Amygdala (tissue), 56 donors: ENCODE measurements at regions not wholly inside any gene's neighbourhood (a gene's known extent, or its start where the extent isn't known, plus 50 kb on each side); places are given as distances from the start of the nearest gene placed in this dataset.
"Not testable (repeated sequence)": the region's sequence is repeated elsewhere in the genome, so short reads cannot be mapped to it uniquely, and the experiment has no call there.

ENCODE experiments used
- DNase-seq, 56 donors: peaks; one replicate each; lab custom pipeline; 2025; lab: John Stamatoyannopoulos, UW

- DNase-seq: no peak
Measured at GRCh38 chr12:25787701-25788100, 170.8 kb upstream of the RASSF8 start.

GRCh38 chr12:25788707-25789442 is 169.6 kb upstream of the RASSF8 start:
- no peak for DNase-seq

- no peak for DNase-seq
Measured at GRCh38 chr12:25789541-25789944, 168.9 kb upstream of the RASSF8 start.

- DNase-seq: no peak
Measured at GRCh38 chr12:25792031-25792430, 166.5 kb upstream of the RASSF8 start.

- DNase-seq: no peak
Measured at GRCh38 chr12:25793196-25793595, 165.3 kb upstream of the RASSF8 start.

GRCh38 chr12:25794571-25794970 is 163.9 kb upstream of the RASSF8 start:
- DNase-seq: no peak

GRCh38 chr12:25796523-25797000 is 161.9 kb upstream of the RASSF8 start:
- DNase-seq: no peak

GRCh38 chr12:25797386-25797785 is 161.1 kb upstream of the RASSF8 start:
- no peak for DNase-seq

GRCh38 chr12:25797949-25798348 is 160.5 kb upstream of the RASSF8 start:
- no peak for DNase-seq

- no peak for DNase-seq
Measured at GRCh38 chr12:25800101-25800500, 158.4 kb upstream of the RASSF8 start.

GRCh38 chr12:25801734-25802133 is 156.7 kb upstream of the RASSF8 start:
- no peak for DNase-seq

GRCh38 chr12:25802143-25802542 is 156.3 kb upstream of the RASSF8 start:
- DNase-seq: no peak

- not testable (repeated sequence) for DNase-seq
Measured at GRCh38 chr12:25803029-25803664, 155.3 kb upstream of the RASSF8 start.

- DNase-seq: not testable (repeated sequence)
Measured at GRCh38 chr12:25804286-25804685, 154.2 kb upstream of the RASSF8 start.

GRCh38 chr12:25806271-25806670 is 152.2 kb upstream of the RASSF8 start:
- DNase-seq: no peak

GRCh38 chr12:25808604-25809003 is 149.9 kb upstream of the RASSF8 start:
- no peak for DNase-seq

GRCh38 chr12:25810683-25811082 is 147.8 kb upstream of the RASSF8 start:
- DNase-seq: no peak

- no peak for DNase-seq
Measured at GRCh38 chr12:25811656-25812126, 146.8 kb upstream of the RASSF8 start.

- DNase-seq: no peak
Measured at GRCh38 chr12:25812295-25812694, 146.2 kb upstream of the RASSF8 start.

GRCh38 chr12:25813843-25814242 is 144.6 kb upstream of the RASSF8 start:
- no peak for DNase-seq

GRCh38 chr12:25816637-25817036 is 141.8 kb upstream of the RASSF8 start:
- DNase-seq: no peak

- no peak for DNase-seq
Measured at GRCh38 chr12:25817166-25817565, 141.3 kb upstream of the RASSF8 start.
